GM21381 (cell line): ENCODE measurements at regions not wholly inside any gene's neighbourhood (a gene's known extent, or its start where the extent isn't known, plus 50 kb on each side); places are given as distances from the start of the nearest gene placed in this dataset.
"Not testable (repeated sequence)": the region's sequence is repeated elsewhere in the genome, so short reads cannot be mapped to it uniquely, and the experiment has no call there.

Experiments used
- ATAC-seq: cut with Tn5 transposase; IDR thresholded peaks from one replicate; pipeline ENCODE4 v1.9.1; 2021; ENCODE audit warnings: mild to moderate bottlenecking, moderate library complexity; ENCODE audit not compliant: unreplicated experiment

DNA sequence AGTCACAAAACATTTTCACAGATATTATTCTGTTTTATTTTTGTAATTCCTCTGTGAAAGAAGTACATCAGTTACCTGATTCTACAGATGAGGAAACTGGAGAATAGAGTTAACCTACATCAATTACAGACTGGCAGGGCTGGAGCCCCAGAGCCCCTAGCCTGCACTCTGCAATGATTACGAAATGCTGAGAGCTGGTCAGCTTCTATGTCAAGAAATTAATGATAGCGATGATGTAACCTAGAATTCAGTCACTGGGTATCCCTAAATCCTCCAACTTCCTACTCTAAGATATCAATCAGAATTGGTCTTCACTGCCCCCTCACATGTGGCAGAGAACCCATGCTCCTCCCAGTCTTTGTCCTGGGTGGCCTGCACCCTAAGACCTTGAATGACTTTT, 273.5 kb upstream of the PLET1 start:
- ATAC-seq: no peak

DNA sequence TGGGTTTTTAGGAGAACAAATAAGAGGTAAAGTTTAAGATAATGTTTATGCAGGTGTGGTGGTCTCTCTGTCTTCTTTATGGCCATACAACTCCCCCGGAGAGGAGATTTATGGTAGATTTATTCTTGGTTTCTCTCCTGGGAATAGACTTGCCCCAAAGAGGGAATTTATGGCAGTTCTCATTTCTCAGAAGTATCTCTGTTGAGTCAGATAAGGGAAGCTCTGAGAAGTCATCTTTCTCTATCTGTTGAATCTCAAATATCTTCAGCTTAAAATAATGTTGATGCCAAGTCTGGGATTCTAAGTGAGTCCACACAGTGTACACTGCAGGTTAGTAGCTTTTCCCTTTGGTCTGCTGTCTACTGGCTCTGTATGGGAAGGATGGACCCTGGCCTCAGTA, 276.4 kb upstream of the PLET1 start:
- ATAC-seq: no peak

- ATAC-seq: no peak
Observed at GRCh38 chr11:112537846-112538330, 277.2 kb upstream of the PLET1 start.

DNA sequence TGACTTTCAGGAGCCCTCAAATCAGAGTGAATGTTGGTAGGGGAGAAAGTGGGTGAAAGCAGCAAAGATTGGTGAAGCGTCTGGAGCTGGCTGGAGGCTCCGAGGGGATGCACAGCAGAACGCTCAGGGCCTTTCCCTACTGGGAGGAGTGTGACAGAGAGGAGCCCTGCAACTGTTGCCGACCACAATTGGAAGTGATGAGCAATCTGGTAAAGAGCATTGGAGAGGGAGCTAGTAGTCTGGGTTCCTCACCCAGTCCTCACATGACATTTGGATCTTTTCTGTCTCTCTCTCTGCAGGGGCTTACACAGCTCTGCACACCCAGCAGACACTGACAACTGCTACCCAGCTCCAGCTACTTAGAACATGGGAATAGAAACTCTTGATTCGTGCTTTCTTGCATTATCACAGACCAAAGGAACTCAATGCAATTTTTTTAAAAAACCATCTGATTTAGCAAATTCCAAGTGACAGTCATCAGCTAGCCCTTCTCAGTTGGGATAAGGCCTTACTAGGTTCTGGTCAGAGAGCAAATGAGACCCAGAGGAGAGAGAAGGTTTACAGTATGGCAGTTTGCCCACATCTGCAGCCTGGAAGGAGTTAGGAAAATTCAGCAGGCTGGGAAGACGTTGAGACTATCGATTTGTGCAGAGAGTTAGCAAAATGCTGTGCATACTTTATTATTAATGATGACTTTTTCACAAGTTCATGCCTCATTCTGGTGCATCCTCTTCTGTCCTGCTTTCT, 278.0 kb upstream of the PLET1 start:
- ATAC-seq: no peak

- not testable (repeated sequence) for ATAC-seq
Observed at GRCh38 chr11:112539281-112539555, 278.6 kb upstream of the PLET1 start.

- ATAC-seq: no peak
Observed at GRCh38 chr11:112539741-112540140, 279.1 kb upstream of the PLET1 start.

GRCh38 chr11:112540261-112540660, 279.6 kb upstream of the PLET1 start:
- no peak for ATAC-seq

DNA sequence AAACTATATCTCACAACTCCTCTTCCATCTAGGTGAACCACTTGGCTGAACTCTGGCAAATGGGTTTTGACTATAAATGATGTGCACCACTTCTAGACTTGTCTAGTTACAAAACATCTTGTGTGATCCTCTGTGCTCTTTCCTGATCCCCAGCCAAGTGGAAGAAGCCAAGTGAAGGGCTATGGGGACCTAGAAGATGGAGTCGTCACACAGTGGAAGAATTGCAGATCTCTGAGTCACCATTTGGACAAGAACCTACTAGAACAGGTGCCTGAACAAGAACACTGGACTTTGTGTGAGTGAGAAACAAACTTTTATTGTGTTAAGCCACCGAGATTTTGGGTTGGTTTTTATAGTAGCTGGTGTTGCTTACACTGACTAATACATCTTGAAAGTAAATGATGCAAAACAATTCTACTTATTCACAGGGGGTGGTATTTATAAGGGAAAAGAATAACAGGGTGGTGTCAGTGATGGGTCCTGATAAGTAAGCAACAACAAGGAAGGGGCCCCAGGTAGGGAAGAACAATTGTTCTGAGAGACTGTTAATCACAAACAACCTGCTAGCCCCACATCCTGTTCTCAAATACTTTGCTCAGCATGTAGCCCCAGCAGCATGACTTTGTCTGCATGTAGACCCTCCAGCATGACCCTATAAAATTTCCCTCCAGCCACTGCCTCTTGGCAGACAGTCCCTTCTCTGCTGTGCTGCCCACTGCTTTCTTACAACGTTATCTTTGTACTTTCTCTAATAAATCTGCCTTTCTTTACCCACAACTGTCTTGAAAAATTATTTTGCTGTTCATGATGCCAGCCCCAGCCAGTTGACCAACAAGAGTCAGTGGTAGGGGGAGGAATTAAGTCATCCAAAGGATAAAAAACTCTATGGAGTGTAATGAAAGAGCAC, 280.7 kb upstream of the PLET1 start:
- ATAC-seq: no peak

GRCh38 chr11:112542479-112542878, 281.8 kb upstream of the PLET1 start:
- ATAC-seq: no peak

GRCh38 chr11:112543390-112543789, 282.7 kb upstream of the PLET1 start:
- ATAC-seq: no peak

- no peak for ATAC-seq
Observed at GRCh38 chr11:112548641-112549040, 288.0 kb upstream of the PLET1 start.

DNA sequence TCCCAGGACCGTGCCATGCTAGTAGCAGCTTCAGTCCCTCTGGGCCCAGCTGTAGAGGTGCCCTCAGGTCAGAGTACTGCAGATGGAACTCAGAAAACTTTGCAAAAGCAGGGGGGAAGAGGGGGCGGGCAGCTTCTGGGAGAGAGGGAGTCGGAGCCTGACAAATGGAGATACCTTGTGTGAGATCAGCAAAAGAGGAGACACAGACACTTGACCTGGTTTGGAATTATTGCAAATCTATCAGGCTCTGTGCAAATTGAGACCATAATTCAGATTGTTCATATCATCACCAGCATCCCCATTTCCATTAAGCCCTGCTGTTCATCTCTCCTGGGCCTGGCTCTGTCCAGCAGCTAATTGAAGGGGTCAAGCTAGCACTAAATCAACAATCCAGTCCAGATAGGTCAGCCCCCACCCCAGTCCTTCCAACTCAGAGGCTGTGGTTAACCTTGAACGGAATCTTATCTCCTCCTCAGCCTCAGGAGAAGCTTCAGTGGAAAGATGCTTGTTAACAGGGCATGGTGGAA, 292.6 kb upstream of the PLET1 start:
- ATAC-seq: no peak

GRCh38 chr11:112554586-112554985, 293.9 kb upstream of the PLET1 start:
- no peak for ATAC-seq

DNA sequence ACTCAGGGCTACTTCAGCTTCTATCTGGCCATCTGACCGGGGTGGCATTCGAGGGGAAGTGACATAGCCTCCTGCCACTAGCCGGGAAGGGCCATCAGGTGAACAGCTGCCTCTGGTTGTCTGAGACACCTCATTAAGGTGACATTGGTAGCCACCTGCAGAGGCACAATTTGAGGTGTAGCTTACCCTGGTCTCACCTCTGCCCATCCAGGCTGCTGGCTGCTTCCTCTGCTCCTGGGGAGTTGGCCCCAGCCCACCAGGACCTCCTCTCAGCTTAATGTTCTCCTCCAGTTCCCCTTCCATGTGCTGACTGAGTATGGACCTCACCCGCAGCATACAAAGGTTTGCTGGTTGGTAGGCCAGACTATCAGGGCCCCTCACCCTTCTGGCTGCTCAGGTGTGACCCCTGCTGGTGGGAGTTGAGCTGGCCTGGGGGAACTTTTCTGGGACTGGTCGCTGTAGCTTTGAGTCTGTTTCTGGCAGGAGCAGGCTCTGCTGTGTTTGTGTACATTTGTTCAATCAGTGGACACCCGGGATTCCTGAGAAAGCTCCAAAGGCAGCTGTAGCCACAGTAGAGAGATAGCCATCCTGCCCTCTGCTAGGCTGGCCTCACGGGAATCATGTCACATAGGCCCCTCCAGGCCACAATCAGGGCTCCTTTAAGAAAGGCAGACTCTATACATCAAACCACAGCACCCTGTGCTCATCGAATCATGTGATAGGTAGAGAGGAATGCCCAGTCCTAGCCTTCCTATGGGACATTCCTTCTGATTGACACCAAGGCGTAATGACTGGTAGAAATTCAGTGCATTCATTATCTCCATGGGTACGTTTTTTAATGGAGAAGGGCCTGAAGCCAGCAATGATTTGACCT, 295.1 kb upstream of the PLET1 start:
- no peak for ATAC-seq

- ATAC-seq: no peak
Observed at GRCh38 chr11:112558691-112559090, 298.0 kb upstream of the PLET1 start.

GRCh38 chr11:112563808-112564207, 303.1 kb upstream of the PLET1 start:
- no peak for ATAC-seq

DNA sequence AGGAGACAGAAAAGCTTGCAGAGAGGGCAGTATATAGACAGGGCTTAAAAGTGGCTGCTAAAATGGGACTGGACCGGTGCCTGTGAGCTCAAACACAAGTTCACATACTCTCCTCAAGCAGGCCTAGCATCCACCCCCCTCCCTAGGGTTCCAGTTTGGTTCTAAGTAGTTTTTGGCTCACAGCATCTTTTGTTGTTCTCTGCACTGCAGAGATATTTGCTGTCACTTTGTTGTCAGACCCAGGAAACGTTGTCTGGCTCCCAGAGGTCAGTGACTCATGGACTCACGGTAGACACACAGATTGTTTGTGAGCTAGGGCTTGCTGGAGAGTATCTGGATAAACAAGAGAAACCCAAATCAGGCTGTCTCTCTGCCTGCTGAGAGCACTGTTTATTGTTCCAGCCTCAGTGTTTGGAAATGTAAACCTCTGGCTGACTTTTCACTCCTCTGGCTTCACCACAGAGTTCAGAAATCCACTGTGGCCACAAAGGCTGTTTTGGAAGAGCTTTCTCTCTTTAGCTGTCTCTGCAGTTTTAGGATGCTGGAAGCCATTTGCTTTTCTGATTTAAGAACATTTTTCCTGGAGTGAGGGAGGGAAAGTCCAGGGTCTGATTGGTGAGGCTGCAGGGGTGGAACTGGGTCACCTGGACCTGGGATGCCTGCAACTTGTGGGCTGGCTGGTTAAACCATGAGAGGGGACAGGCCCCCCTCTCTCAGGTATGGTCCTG, 303.7 kb upstream of the PLET1 start:
- no peak for ATAC-seq

DNA sequence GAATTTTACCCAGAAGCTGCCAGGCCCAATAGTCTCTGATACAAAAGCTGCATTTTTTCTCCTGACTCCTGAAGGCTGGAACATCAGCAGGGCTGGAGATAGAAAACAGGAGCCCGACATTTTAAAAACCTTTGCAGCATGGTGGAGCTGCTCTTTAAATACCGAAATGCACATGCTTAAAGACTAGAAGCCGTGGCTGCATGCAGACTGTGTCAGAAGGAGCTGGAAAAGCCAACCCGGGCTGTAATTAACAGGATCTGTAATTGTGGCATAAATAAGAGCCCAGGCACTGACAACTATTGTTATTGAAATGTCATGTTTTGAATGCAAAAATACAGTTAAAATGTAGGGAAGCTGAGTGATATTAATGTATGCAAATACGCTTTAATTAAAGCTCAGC, 304.9 kb upstream of the PLET1 start:
- no peak for ATAC-seq

DNA sequence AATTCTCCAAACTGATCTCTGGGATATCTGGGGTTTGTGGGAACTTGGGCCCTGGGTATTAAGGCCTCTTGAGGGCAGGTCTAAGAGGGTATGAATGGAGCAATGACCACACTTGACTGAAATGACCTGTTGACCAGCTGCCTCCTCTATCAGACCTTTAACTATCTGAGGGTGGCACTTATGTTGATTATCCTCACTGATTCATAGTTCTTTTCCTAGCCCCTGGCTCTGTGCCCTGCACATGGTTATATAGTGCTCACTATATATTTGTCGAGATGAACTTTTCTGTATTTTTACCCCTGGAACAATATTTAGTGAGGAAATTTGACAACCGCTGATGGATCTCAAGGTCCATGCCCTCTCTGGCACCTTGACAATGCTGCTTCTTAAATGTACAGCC, 305.5 kb upstream of the PLET1 start:
- ATAC-seq: no peak

- no peak for ATAC-seq
Observed at GRCh38 chr11:112570333-112570732, 309.7 kb upstream of the PLET1 start.
